Parathyroid adenoma (tissue), 2 donors: ENCODE measurements at regions not wholly inside any gene's neighbourhood (a gene's known extent, or its start where the extent isn't known, plus 50 kb on each side); places are given as distances from the start of the nearest gene placed in this dataset.

Experiments
- H2AFZ ChIP-seq: fragments of 300-600 bp; sonication (generic); one replicate; pipeline ENCODE4 v1.7.0; 2017; ENCODE audit warnings: antibody characterized with exemption, mild to moderate bottlenecking
- H3K27ac ChIP-seq: fragments of 300-600 bp; sonication (generic); one replicate; pipeline ENCODE4 v1.7.0; 2017
- H3K27me3 ChIP-seq: fragments of 300-600 bp; sonication (generic); one replicate; pipeline ENCODE4 v1.7.0; 2017; ENCODE audit warnings: low read length; ENCODE audit not compliant: control insufficient read depth, insufficient read depth
- H3K36me3 ChIP-seq: fragments of 300-600 bp; sonication (generic); one replicate; pipeline ENCODE4 v1.7.0; 2017; ENCODE audit warnings: low read length; ENCODE audit not compliant: control insufficient read depth, insufficient read depth
- H3K4me1 ChIP-seq: fragments of 300-600 bp; sonication (generic); one replicate; pipeline ENCODE4 v1.7.0; 2017; ENCODE audit warnings: control low read depth
- H3K4me2 ChIP-seq: fragments of 300-600 bp; sonication (generic); one replicate; pipeline ENCODE4 v1.7.0; 2017; ENCODE audit warnings: low read length
- H3K4me3 ChIP-seq: fragments of 300-600 bp; sonication (generic); one replicate; pipeline ENCODE4 v1.7.0; 2017; ENCODE audit warnings: low read depth, low read length
- H3K79me2 ChIP-seq: fragments of 300-600 bp; sonication (generic); one replicate; pipeline ENCODE4 v1.7.0; 2017; ENCODE audit warnings: control low read depth
- H3K9ac ChIP-seq: fragments of 300-600 bp; sonication (generic); one replicate; pipeline ENCODE4 v1.7.0; 2017; ENCODE audit warnings: mild to moderate bottlenecking
- H3K9me3 ChIP-seq: fragments of 300-600 bp; sonication (generic); one replicate; pipeline ENCODE4 v1.7.0; 2017; ENCODE audit warnings: low read length; ENCODE audit not compliant: control insufficient read depth
- TF ChIP-seq, protein P1 (sequence below): fragments of 300-600 bp; sonication (generic); IDR thresholded peaks from one replicate; pipeline ENCODE4 v1.7.0; 2017; ENCODE audit warnings: antibody characterized with exemption, mild to moderate bottlenecking
- donor health status: primary hyperparathyroidism.

DNA sequence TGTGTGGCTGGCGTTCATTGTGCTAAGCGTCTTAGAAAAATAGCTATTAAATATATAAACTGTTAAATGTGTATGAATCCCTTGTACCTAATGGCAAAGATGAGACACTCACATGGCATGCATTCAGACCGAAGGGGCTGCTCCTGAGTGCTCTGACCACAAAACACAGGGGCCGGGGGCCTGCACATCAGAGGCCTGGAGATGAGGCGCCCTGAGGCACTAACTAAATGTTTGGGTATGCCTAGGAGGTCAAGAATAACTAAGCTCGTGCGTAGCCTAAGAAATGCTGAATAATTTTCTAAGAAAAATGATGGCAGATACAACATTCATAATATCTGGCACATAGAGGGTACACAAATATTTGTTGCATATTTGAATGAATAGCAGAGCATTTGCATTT lies 92.5 kb downstream of the PSMB1 start:
- Histone ChIP-seq H3K79me2 (no peaks in the 10 kb centered on the region), H3K27me3 (no peaks in the 10 kb centered on the region), H2AFZ (no peak overlapping the region), H3K4me2 (no peak overlapping the region), H3K4me1 (no peaks in the 10 kb centered on the region), H3K27ac (no peak overlapping the region), H3K9ac (no peak overlapping the region), H3K36me3 (no peaks in the 10 kb centered on the region), H3K9me3 (no peaks in the 10 kb centered on the region), H3K4me3 (no peak overlapping the region)
- TF ChIP-seq, protein P1, sequence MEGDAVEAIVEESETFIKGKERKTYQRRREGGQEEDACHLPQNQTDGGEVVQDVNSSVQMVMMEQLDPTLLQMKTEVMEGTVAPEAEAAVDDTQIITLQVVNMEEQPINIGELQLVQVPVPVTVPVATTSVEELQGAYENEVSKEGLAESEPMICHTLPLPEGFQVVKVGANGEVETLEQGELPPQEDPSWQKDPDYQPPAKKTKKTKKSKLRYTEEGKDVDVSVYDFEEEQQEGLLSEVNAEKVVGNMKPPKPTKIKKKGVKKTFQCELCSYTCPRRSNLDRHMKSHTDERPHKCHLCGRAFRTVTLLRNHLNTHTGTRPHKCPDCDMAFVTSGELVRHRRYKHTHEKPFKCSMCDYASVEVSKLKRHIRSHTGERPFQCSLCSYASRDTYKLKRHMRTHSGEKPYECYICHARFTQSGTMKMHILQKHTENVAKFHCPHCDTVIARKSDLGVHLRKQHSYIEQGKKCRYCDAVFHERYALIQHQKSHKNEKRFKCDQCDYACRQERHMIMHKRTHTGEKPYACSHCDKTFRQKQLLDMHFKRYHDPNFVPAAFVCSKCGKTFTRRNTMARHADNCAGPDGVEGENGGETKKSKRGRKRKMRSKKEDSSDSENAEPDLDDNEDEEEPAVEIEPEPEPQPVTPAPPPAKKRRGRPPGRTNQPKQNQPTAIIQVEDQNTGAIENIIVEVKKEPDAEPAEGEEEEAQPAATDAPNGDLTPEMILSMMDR, result no peak

DNA sequence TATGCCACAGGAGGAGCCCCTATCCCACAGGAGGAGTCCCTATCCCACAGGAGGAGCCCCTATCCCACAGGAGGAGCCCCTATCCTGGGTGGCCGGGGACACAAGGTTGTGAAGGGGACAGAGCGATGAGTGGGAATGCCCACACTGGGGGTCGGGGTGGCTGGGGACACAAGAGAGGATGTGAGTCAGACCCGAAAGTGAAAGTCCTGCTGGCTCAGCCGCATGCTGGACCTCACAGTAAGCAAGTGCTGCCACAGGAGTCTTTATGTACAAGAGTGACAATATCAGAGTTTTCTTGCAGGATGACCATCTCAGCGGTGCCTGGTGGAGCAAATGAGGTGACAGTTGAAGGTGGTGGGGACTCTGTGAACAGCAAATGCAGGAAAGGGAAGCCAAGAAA lies 93.7 kb downstream of the PSMB1 start:
- Histone ChIP-seq H3K9me3 (no peaks in the 10 kb centered on the region), H3K79me2 (no peaks in the 10 kb centered on the region), H3K4me3 (peak overlapping the region; percentile 11)

DNA sequence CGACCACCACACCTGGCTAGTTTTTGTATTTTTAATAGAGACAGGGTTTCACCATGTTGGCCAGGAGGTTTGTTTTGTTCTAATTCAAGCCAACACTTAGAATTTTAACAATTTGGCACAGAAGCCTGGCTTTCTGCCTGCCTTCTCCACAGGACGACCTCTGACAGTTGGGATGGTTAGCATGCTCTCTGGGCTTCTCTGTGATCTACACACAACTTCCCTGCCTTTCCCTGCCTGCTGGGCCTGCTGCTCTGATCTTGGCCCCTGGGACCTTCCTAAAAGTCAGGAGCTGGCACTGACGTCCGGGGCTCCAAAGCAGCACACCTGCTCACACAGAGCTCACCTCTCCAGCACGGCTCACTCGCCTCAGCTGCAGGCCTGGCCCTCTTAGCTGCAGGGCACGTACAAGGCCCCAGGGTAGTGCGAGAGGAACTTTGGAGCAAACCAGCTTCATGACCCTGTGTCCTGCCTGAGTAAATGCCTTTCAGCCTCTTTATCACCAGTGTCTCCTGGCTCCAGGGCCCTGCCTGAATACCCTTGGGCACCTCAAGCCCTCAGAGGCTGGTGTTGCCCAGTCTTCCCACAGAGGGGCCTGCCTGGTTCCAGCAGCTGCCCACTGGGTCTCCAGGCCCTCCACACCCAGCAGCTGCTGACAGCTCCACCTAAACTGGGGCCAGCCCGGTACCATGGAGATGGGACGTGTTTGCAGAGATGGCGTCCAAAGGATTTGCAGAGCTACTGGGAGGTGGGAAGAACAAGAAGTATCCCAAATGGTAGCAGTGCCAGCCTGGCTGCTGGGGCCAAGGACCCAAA lies 96.0 kb downstream of the PSMB1 start:
- H3K36me3 ChIP-seq, result no peaks in the 10 kb centered on the region
- no peaks in the 10 kb centered on the region for H3K27me3 ChIP-seq
- TF ChIP-seq, protein P1, result no peak
- H2AFZ ChIP-seq, result no peak overlapping the region
- no peaks in the 10 kb centered on the region for H3K4me1 ChIP-seq
- no peak overlapping the region for H3K9ac ChIP-seq
- H3K9me3 ChIP-seq, result no peaks in the 10 kb centered on the region
- H3K4me3 ChIP-seq, result no peak overlapping the region
- no peak overlapping the region for H3K27ac ChIP-seq
- H3K4me2 ChIP-seq, result no peak overlapping the region
- H3K79me2 ChIP-seq, result no peaks in the 10 kb centered on the region

More for the DNA sequence above, 93.7 kb downstream of the PSMB1 start:
- TF ChIP-seq, protein P1, result no peak
- Histone ChIP-seq H2AFZ (peak overlapping the region; percentile 17), H3K36me3 (no peaks in the 10 kb centered on the region), H3K4me1 (no peaks in the 10 kb centered on the region), H3K27ac (no peak overlapping the region), H3K27me3 (no peaks in the 10 kb centered on the region), H3K4me2 (peak overlapping the region; percentile 35), H3K9ac (no peak overlapping the region)
